ENCODE measurements at regions not wholly inside any gene's neighbourhood (a gene's known extent, or its start where the extent isn't known, plus 50 kb on each side); places are given as distances from the start of the nearest gene placed in this dataset.

DNA sequence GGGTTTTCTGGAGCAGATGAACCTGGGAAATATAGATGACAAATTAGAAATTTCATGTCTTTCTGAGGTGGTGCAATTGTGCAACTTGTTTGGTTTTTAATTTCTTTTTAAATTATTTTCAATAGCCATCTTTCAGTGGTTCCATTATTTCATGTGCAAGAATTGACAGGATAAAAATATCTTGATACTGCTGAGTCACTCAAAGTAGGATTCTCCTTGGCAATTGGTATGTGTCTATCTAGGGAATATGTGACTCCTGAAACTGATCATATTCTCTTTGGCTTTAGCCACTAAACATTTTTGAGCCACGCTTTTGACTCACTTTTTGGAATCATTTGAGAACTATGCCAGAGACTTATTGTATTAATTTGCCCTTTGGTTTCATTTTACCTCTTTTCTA, 331.5 kb downstream of the KCNA4 start:
- DNase-seq: no peak
- H3K27me3 ChIP-seq (ENCODE audit: insufficient read depth, low read depth, severe bottlenecking): no peaks in the 10 kb centered on the region
- H3K4me3 ChIP-seq (ENCODE audit: low read depth, low read length): no peak overlapping the region
- TF ChIP-seq, protein P1, sequence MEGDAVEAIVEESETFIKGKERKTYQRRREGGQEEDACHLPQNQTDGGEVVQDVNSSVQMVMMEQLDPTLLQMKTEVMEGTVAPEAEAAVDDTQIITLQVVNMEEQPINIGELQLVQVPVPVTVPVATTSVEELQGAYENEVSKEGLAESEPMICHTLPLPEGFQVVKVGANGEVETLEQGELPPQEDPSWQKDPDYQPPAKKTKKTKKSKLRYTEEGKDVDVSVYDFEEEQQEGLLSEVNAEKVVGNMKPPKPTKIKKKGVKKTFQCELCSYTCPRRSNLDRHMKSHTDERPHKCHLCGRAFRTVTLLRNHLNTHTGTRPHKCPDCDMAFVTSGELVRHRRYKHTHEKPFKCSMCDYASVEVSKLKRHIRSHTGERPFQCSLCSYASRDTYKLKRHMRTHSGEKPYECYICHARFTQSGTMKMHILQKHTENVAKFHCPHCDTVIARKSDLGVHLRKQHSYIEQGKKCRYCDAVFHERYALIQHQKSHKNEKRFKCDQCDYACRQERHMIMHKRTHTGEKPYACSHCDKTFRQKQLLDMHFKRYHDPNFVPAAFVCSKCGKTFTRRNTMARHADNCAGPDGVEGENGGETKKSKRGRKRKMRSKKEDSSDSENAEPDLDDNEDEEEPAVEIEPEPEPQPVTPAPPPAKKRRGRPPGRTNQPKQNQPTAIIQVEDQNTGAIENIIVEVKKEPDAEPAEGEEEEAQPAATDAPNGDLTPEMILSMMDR (IDR thresholded peaks at IDR 0.05; ENCODE audit: low read depth, low read length): no peak
- H3K27ac ChIP-seq: no peak overlapping the region
- H3K36me3 ChIP-seq: no peaks in the 10 kb centered on the region
- no peaks in the 10 kb centered on the region for H3K9me3 ChIP-seq (ENCODE audit: severe bottlenecking)

DNA sequence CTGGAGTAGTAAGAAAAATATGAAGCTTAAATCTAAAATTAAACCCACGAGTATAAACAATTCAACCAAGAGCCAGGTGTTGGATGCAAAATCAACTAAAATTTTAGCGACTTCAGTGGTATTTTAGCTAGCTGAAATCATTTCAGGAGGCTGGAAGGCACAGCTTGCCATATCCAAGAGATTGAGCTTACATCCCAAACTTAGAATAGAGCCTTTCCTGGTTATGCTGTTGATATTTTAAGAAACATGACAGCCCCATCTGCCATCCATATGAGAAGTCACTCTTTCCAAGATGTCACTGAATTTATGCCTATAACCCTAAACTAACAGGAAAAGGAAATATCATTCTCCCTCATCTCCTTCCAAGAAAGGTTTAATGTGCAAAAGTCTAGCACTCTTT, 334.0 kb downstream of the KCNA4 start:
- TF ChIP-seq, protein P1 (IDR thresholded peaks at IDR 0.05; ENCODE audit: low read depth, low read length): no peak
- Histone ChIP-seq H3K27ac (no peak overlapping the region), H3K4me3 (ENCODE audit: low read depth, low read length) (no peak overlapping the region), H3K27me3 (ENCODE audit: insufficient read depth, low read depth, severe bottlenecking) (no peaks in the 10 kb centered on the region), H3K9me3 (ENCODE audit: severe bottlenecking) (no peaks in the 10 kb centered on the region), H3K36me3 (no peaks in the 10 kb centered on the region)
- DNase-seq: no peak

DNA sequence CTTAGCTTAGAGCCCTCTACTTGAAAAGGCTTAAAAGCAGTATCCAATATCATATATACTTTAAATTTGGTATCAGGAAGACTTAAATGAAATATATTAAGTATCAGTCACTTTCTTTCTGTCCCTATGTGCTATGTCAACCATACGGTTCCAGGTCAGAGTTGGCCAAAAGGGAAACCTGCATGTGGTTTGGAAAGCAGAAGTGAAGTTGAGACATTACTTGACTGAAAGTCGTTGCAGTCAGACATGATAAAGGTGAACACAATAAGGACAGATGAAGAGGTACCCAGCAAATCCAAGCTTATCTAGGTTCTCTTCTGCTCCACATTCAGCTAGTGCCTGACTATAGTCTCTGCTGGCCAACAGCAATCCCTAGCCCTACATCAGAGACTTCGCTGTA, 336.8 kb downstream of the KCNA4 start:
- H3K36me3 ChIP-seq: no peaks in the 10 kb centered on the region
- TF ChIP-seq, protein P1 (IDR thresholded peaks at IDR 0.05; ENCODE audit: low read depth, low read length): no peak
- DNase-seq: no peak
- H3K9me3 ChIP-seq (ENCODE audit: severe bottlenecking): no peaks in the 10 kb centered on the region
- H3K27ac ChIP-seq: no peak overlapping the region
- no peak overlapping the region for H3K4me3 ChIP-seq (ENCODE audit: low read depth, low read length)
- H3K27me3 ChIP-seq (ENCODE audit: insufficient read depth, low read depth, severe bottlenecking): no peaks in the 10 kb centered on the region

DNA sequence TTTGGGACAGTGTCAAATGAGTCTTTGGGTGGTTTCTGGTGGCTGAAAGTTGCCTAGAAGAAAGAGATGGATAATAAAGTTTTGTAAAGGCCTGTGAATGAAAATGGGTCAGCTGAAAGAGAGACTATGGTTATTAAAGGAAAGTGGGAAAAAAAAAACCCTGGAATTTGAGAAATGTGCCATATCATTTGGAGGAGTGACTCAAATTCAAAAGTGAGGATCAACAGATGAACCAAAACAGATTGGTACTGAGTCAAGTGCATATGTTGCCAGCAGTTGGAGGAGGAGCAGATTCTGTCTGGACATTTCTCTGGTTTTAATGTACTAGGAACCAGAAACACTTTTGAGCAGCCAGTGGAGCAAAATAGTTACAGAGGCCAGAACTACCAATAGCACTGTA, 339.8 kb downstream of the KCNA4 start:
- TF ChIP-seq, protein P1 (IDR thresholded peaks at IDR 0.05; ENCODE audit: low read depth, low read length): no peak
- DNase-seq: no peak
- H3K27me3 ChIP-seq (ENCODE audit: insufficient read depth, low read depth, severe bottlenecking): no peaks in the 10 kb centered on the region
- no peaks in the 10 kb centered on the region for H3K36me3 ChIP-seq
- no peaks in the 10 kb centered on the region for H3K9me3 ChIP-seq (ENCODE audit: severe bottlenecking)
- H3K4me3 ChIP-seq (ENCODE audit: low read depth, low read length): no peak overlapping the region
- no peak overlapping the region for H3K27ac ChIP-seq

DNA sequence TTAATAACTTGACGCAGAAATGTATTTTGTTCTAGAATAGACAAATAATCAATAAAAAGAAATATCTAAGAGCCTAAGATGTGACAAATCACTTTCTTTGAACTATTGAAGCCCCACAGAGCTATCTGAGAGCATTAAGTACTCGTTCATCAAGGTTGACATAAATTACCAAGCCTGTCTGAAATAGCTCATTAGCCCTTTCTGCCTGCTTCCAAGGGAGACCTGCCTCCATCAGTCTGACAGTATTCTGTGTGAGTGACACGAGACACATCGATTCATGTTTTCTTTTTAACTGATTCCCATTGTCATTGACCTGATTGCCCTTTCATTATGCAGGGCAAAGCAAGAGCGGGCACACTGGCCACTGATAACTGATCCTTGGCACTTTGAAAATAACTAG, 347.5 kb downstream of the KCNA4 start:
- no peaks in the 10 kb centered on the region for H3K27me3 ChIP-seq (ENCODE audit: insufficient read depth, low read depth, severe bottlenecking)
- TF ChIP-seq, protein P1 (IDR thresholded peaks at IDR 0.05; ENCODE audit: low read depth, low read length): no peak
- H3K27ac ChIP-seq: no peak overlapping the region
- no peaks in the 10 kb centered on the region for H3K9me3 ChIP-seq (ENCODE audit: severe bottlenecking)
- H3K36me3 ChIP-seq: no peaks in the 10 kb centered on the region
- no peak overlapping the region for H3K4me3 ChIP-seq (ENCODE audit: low read depth, low read length)
- DNase-seq: no peak

DNA sequence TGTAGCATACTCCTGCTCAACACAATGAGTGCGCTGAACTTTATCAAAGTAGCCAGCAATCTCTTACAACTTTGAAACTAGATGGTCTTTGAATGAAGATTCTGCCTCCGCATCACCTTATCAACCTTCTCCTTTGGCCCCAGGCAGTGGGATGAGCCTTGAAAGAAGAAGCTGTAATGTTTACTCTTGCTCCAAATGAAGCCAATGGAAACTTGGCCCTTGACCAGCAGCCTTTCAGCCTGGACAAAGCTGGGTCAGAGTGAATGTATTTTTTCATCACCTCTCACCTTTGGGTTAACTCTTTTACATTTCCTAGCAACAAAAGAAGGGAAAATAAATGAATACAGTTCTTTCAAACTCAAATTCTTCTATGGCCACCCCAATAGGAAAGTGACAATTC, 359.1 kb downstream of the KCNA4 start:
- DNase-seq: no peak
- no peak overlapping the region for H3K4me3 ChIP-seq (ENCODE audit: low read depth, low read length)
- H3K9me3 ChIP-seq (ENCODE audit: severe bottlenecking): no peaks in the 10 kb centered on the region
- H3K27ac ChIP-seq: no peak overlapping the region
- no peaks in the 10 kb centered on the region for H3K36me3 ChIP-seq
- H3K27me3 ChIP-seq (ENCODE audit: insufficient read depth, low read depth, severe bottlenecking): no peaks in the 10 kb centered on the region
- TF ChIP-seq, protein P1 (IDR thresholded peaks at IDR 0.05; ENCODE audit: low read depth, low read length): no peak
